B cell (primary cell): ENCODE measurements at regions not wholly inside any gene's neighbourhood (a gene's known extent, or its start where the extent isn't known, plus 50 kb on each side); places are given as distances from the start of the nearest gene placed in this dataset.

Source experiments
- ATAC-seq: fragments of 200-7000 bp; cut with Tn5 transposase; one replicate; pipeline ENCODE4 v1.10.0; 2021; ENCODE audit warnings: low read depth, mild to moderate bottlenecking, moderate number of reproducible peaks, moderate library complexity
- CTCF ChIA-PET: fragments of 350-600 bp; sonication (Branson Sonifier 250); formaldehyde crosslinking; loops from one replicate; lab custom pipeline; 2021; ENCODE audit warnings: antibody characterized with exemption, inconsistent platforms; lab: Charles Lee
- POLR2A ChIA-PET: fragments of 350-600 bp; sonication (Branson Sonifier 250); formaldehyde crosslinking; loops from one replicate; lab custom pipeline; 2021; ENCODE audit warnings: antibody characterized with exemption; lab: Charles Lee
- DNase-seq: peaks from one replicate; pipeline ENCODE4 v3.0.0; 2013
- H2AFZ ChIP-seq: 2 replicates; pipeline ENCODE4 v1.6.1; 2012; ENCODE audit warnings: mild to moderate bottlenecking, low read depth, low read length; ENCODE audit not compliant: insufficient read depth, poor library complexity, severe bottlenecking
- H3K27ac ChIP-seq, 2 donors: 1 replicate in 1 of 2; 2 replicates in 1 of 2; pipeline ENCODE4 v1.5.1; 2012 to 2013; ENCODE audit warnings: low read length in 2 of 2, mild to moderate bottlenecking in 2 of 2, moderate library complexity in 1 of 2
- H3K27me3 ChIP-seq, 4 experiments: fragments of 200-600 bp in 1 of 4; sonication (generic) in 1 of 4; replicated peaks in 1 of 4; 1 replicate in 2 of 4; 2 replicates in 2 of 4; pipeline versions ENCODE4 v1.6.1 to v1.7.0; 2013 to 2016; ENCODE audit warnings: low read length in 3 of 4, mild to moderate bottlenecking in 2 of 4, mixed read lengths in 1 of 4, moderate library complexity in 1 of 4; ENCODE audit not compliant: insufficient read depth in 4 of 4, control insufficient read depth in 3 of 4; ENCODE audit errors: control extremely low read depth in 1 of 4
- H3K36me3 ChIP-seq, 2 experiments: replicated peaks in 1 of 2; 1 replicate in 1 of 2; 2 replicates in 1 of 2; pipeline versions ENCODE4 v1.6.1 to v1.7.1; 2013; ENCODE audit warnings: low read length in 1 of 2; ENCODE audit not compliant: insufficient read depth in 2 of 2, control insufficient read depth in 1 of 2; ENCODE audit errors: control extremely low read depth in 1 of 2, extremely low read depth in 1 of 2
- H3K4me1 ChIP-seq, 2 donors: fragments of 200-600 bp in 1 of 2; sonication (generic) in 1 of 2; 1 replicate in 1 of 2; 2 replicates in 1 of 2; pipeline versions ENCODE4 v1.5.1 to v1.6.1; 2013 to 2017; ENCODE audit warnings: low read length in 2 of 2; ENCODE audit not compliant: control insufficient read depth in 2 of 2, insufficient read depth in 2 of 2
- H3K4me2 ChIP-seq: replicated peaks from 2 replicates; pipeline ENCODE3; 2012; ENCODE audit warnings: mild to moderate bottlenecking, low read depth, low read length; ENCODE audit not compliant: poor library complexity, severe bottlenecking
- H3K4me3 ChIP-seq, 5 experiments: fragments of 200-600 bp in 1 of 5; sonication (generic) in 1 of 5; 1 replicate in 3 of 5; 2 replicates in 2 of 5; pipeline versions ENCODE4 v1.5.1 to v1.7.0; 2011 to 2016; ENCODE audit warnings: low read length in 4 of 5, mild to moderate bottlenecking in 4 of 5, low read depth in 2 of 5, control low read depth in 1 of 5, moderate library complexity in 1 of 5; ENCODE audit not compliant: insufficient read depth in 1 of 5; ENCODE audit errors: control extremely low read depth in 1 of 5, extremely low read depth in 1 of 5
- H3K79me2 ChIP-seq: fragments of 200-600 bp; sonication (generic); one replicate; pipeline ENCODE4 v1.6.0; 2016; ENCODE audit warnings: low read length; ENCODE audit not compliant: control insufficient read depth, insufficient read depth
- H3K9ac ChIP-seq: fragments of 200-600 bp; sonication (generic); 2 replicates; pipeline ENCODE4 v1.6.1; 2017; ENCODE audit warnings: mild to moderate bottlenecking, low read length, moderate library complexity
- H3K9me3 ChIP-seq, 3 donors: one replicate each; pipeline versions ENCODE4 v1.6.1 to v1.7.1; 2013; ENCODE audit warnings: low read length in 2 of 3; ENCODE audit not compliant: control insufficient read depth in 2 of 3, insufficient read depth in 1 of 3; ENCODE audit errors: control extremely low read depth in 1 of 3
- H4K20me1 ChIP-seq: 2 replicates; pipeline ENCODE4 v1.6.0; 2012; ENCODE audit warnings: mild to moderate bottlenecking, low read length; ENCODE audit not compliant: insufficient read depth, control insufficient read depth, poor library complexity, severe bottlenecking
- H3K27ac Mint-ChIP-seq: one replicate; pipeline ENCODE4 v1.8.0; 2021; ENCODE audit warnings: mixed read lengths
- H3K27me3 Mint-ChIP-seq: one replicate; pipeline ENCODE4 v1.8.0; 2021; ENCODE audit warnings: mixed read lengths
- H3K4me1 Mint-ChIP-seq: one replicate; pipeline ENCODE4 v1.8.0; 2021; ENCODE audit warnings: mixed read lengths
- H3K4me3 Mint-ChIP-seq: one replicate; pipeline ENCODE4 v1.8.0; 2021; ENCODE audit warnings: mixed read lengths
- H3K9me3 Mint-ChIP-seq: one replicate; pipeline ENCODE4 v1.8.0; 2022; ENCODE audit warnings: mixed read lengths; ENCODE audit not compliant: insufficient read depth
- CTCF ChIP-seq: fragments of 200-600 bp; IDR thresholded peaks from one replicate; pipeline ENCODE4 v1.8.0; 2022; ENCODE audit warnings: antibody characterized with exemption, mild to moderate bottlenecking
- EZH2 ChIP-seq: IDR thresholded peaks from 2 replicates; pipeline ENCODE4 v1.6.1; 2012; ENCODE audit warnings: borderline replicate concordance, low read depth, mild to moderate bottlenecking, moderate library complexity, low read length; ENCODE audit not compliant: insufficient read depth, poor library complexity, severe bottlenecking
- WGBS: methylation state at CpG from one replicate; pipeline ENCODE4 v1.1.5; 2013; ENCODE audit warnings: missing lambda C conversion rate; ENCODE audit not compliant: insufficient coverage; 5-methylcytosine and 5-hydroxymethylcytosine counted together
- intact Hi-C: fragments of 100-400 bp; cut with micrococcal nuclease; formaldehyde crosslinking; loops from one replicate; pipeline ENCODE4 v1.10.0; 2022

- Mint-ChIP-seq H3K4me1 (no peaks in the 10 kb centered on the region), H3K27me3 (peaks cover 3% of the 10 kb centered on the region), H3K4me3 (no peak overlapping the region), H3K27ac (no peak overlapping the region), H3K9me3 (peaks cover 14% of the 10 kb centered on the region)
- Histone ChIP-seq H3K4me2 (no peak overlapping the region), H3K27me3 (peaks cover 0 to 5% (median 0%) of the 10 kb centered on the region in 4 experiments), H4K20me1 (no peaks in the 10 kb centered on the region), H2AFZ (no peak overlapping the region), H3K27ac (no peak overlapping the region), H3K36me3 (no peaks in the 10 kb centered on the region), H3K9me3 (peaks cover 1 to 35% (median 5%) of the 10 kb centered on the region in 3 donors), H3K9ac (no peak overlapping the region), H3K4me3 (no peak overlapping the region), H3K79me2 (no peaks in the 10 kb centered on the region), H3K4me1 (no peaks in the 10 kb centered on the region)
- CTCF ChIA-PET = no interaction called here
- DNase-seq (no peak), ATAC-seq (no peak)
- no peak for TF ChIP-seq CTCF
- no peak for TF ChIP-seq EZH2
- WGBS = 92% methylated on average over 2 of the region's 2 CpGs
- POLR2A ChIA-PET = no interaction called here
- intact Hi-C loops = no loop called here
Observed at GRCh38 chr7:98496618-98497017, 95.7 kb upstream of the BAIAP2L1 start.

GRCh38 chr7:98495200-98495955 lies 94.5 kb upstream of the BAIAP2L1 start:
- Mint-ChIP-seq H3K4me1 (no peaks in the 10 kb centered on the region), H3K9me3 (peaks cover 14% of the 10 kb centered on the region), H3K4me3 (no peak overlapping the region), H3K27ac (no peak overlapping the region), H3K27me3 (peaks cover 3% of the 10 kb centered on the region)
- H3K27me3 ChIP-seq = peaks cover 0 to 5% (median 0%) of the 10 kb centered on the region in 4 experiments
- no peaks in the 10 kb centered on the region for H3K36me3 ChIP-seq
- no peak overlapping the region for H3K27ac ChIP-seq
- 86% methylated on average over 6 of the region's 11 CpGs for WGBS
- no peak overlapping the region for H3K4me3 ChIP-seq
- H3K79me2 ChIP-seq = no peaks in the 10 kb centered on the region
- TF ChIP-seq EZH2 (no peak), CTCF (no peak)
- no peak overlapping the region for H3K9ac ChIP-seq
- no peaks in the 10 kb centered on the region for H4K20me1 ChIP-seq
- DNase-seq = no peak
- POLR2A ChIA-PET = no interaction called here
- peaks cover 1 to 35% (median 5%) of the 10 kb centered on the region in 3 donors for H3K9me3 ChIP-seq
- H3K4me1 ChIP-seq = no peaks in the 10 kb centered on the region
- H2AFZ ChIP-seq = no peak overlapping the region
- H3K4me2 ChIP-seq = no peak overlapping the region
- no peak for ATAC-seq
- intact Hi-C loops = no loop called here
- CTCF ChIA-PET = interaction anchor here (0.6 kb wide), 1 partner anchor 688 kb away, joined by 3 read pairs; no protein-coding TSS in a partner anchor
